ENCODE measurements at regions not wholly inside any gene's neighbourhood (a gene's known extent, or its start where the extent isn't known, plus 50 kb on each side); places are given as distances from the start of the nearest gene placed in this dataset.

DNA sequence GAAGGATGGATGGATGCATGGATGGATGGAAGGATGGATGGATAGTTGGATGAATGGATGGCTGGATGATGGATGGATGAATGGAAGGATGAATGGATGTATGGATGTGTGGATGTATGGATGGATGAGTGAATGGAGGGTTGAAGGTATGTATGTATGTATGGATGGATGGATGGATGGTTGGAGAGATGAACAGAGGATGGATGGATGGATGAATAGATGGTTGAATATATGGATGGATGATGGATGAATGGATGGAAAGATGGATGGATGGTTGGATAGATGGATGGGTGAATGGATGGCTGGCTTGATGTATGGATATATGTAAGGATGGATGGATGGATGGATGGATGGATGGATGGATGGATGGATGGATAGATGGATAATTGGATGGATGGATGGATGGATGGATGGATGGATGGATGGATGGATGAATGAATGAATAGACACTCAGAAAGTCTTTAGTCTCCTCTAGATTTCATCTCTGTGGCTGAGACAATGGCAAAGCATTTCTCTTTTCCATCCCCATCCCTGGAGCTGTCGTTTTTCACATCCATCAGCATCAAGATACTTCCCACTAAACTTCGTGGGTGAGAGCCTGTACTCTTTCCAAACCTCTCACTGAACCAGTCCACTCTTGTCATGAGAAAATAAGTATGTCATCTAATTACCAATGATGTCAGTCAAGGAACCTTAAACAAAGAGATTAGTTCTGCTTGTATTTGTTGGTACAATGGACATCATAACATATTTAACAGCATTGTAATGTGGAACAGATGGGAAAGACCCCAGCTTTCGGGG, 74.8 kb upstream of the CLMN start:
- Mint-ChIP-seq H3K27me3 (ENCODE audit: insufficient read depth, low read depth, poor library complexity) (no peaks in the 10 kb centered on the region), H3K36me3 (ENCODE audit: low read depth) (no peaks in the 10 kb centered on the region), H3K27ac (no peak overlapping the region), H3K4me3 (no peak overlapping the region), H3K9me3 (no peaks in the 10 kb centered on the region; the same call in 2 of the 3 replicates), H3K4me1 (no peaks in the 10 kb centered on the region)
- Histone ChIP-seq H3F3A (replicated peaks; ENCODE audit: low read depth) (no peaks in the 10 kb centered on the region), H2AFZ (no peak overlapping the region), H3K79me2 (replicated peaks; ENCODE audit: insufficient read depth) (no peaks in the 10 kb centered on the region), H4K20me1 (replicated peaks; ENCODE audit: insufficient read depth) (no peaks in the 10 kb centered on the region), H3K36me3 (ENCODE audit: insufficient read depth) (no peaks in the 10 kb centered on the region), H3K4me1 (ENCODE audit: insufficient read depth) (no peaks in the 10 kb centered on the region), H3K27ac (ENCODE audit: low read depth) (no peak overlapping the region), H3K27me3 (ENCODE audit: insufficient read depth) (no peaks in the 10 kb centered on the region), H3K4me2 (no peak overlapping the region), H3K4me3 (no peak overlapping the region), H3K9me2 (ENCODE audit: insufficient read depth) (no peaks in the 10 kb centered on the region)
- no peak for DNase-seq (ENCODE audit: low spot score)
- ATAC-seq, result no peak
- TF ChIP-seq, protein P1, sequence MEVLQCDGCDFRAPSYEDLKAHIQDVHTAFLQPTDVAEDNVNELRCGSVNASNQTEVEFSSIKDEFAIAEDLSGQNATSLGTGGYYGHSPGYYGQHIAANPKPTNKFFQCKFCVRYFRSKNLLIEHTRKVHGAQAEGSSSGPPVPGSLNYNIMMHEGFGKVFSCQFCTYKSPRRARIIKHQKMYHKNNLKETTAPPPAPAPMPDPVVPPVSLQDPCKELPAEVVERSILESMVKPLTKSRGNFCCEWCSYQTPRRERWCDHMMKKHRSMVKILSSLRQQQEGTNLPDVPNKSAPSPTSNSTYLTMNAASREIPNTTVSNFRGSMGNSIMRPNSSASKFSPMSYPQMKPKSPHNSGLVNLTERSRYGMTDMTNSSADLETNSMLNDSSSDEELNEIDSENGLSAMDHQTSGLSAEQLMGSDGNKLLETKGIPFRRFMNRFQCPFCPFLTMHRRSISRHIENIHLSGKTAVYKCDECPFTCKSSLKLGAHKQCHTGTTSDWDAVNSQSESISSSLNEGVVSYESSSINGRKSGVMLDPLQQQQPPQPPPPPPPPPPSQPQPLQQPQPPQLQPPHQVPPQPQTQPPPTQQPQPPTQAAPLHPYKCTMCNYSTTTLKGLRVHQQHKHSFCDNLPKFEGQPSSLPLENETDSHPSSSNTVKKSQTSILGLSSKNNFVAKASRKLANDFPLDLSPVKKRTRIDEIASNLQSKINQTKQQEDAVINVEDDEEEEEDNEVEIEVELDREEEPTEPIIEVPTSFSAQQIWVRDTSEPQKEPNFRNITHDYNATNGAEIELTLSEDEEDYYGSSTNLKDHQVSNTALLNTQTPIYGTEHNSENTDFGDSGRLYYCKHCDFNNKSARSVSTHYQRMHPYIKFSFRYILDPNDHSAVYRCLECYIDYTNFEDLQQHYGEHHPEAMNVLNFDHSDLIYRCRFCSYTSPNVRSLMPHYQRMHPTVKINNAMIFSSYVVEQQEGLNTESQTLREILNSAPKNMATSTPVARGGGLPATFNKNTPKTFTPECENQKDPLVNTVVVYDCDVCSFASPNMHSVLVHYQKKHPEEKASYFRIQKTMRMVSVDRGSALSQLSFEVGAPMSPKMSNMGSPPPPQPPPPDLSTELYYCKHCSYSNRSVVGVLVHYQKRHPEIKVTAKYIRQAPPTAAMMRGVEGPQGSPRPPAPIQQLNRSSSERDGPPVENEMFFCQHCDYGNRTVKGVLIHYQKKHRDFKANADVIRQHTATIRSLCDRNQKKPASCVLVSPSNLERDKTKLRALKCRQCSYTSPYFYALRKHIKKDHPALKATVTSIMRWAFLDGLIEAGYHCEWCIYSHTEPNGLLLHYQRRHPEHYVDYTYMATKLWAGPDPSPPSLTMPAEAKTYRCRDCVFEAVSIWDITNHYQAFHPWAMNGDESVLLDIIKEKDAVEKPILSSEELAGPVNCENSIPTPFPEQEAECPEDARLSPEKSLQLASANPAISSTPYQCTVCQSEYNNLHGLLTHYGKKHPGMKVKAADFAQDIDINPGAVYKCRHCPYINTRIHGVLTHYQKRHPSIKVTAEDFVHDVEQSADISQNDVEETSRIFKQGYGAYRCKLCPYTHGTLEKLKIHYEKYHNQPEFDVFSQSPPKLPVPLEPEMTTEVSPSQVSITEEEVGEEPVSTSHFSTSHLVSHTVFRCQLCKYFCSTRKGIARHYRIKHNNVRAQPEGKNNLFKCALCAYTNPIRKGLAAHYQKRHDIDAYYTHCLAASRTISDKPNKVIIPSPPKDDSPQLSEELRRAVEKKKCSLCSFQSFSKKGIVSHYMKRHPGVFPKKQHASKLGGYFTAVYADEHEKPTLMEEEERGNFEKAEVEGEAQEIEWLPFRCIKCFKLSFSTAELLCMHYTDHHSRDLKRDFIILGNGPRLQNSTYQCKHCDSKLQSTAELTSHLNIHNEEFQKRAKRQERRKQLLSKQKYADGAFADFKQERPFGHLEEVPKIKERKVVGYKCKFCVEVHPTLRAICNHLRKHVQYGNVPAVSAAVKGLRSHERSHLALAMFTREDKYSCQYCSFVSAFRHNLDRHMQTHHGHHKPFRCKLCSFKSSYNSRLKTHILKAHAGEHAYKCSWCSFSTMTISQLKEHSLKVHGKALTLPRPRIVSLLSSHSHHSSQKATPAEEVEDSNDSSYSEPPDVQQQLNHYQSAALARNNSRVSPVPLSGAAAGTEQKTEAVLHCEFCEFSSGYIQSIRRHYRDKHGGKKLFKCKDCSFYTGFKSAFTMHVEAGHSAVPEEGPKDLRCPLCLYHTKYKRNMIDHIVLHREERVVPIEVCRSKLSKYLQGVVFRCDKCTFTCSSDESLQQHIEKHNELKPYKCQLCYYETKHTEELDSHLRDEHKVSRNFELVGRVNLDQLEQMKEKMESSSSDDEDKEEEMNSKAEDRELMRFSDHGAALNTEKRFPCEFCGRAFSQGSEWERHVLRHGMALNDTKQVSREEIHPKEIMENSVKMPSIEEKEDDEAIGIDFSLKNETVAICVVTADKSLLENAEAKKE (CRISPR knock-in tag; IDR thresholded peaks at IDR 0.05), result no peak
- TF ChIP-seq EZH2phosphoT487 (IDR thresholded peaks at IDR 0.05; ENCODE audit: unreplicated experiment) (no peak), EZH2 (IDR thresholded peaks at IDR 0.05; ENCODE audit: low read depth, unreplicated experiment) (no peak), CREB1 (CRISPR knock-in tag; IDR thresholded peaks at IDR 0.05; ENCODE audit: low read depth) (no peak), STAT1 (IDR thresholded peaks at IDR 0.05; ENCODE audit: unreplicated experiment) (no peak), JUNB (IDR thresholded peaks at IDR 0.05; ENCODE audit: unreplicated experiment) (no peak), ZNF331 (CRISPR knock-in tag; IDR thresholded peaks at IDR 0.05; ENCODE audit: low read depth) (no peak), POLR2AphosphoS5 (IDR thresholded peaks at IDR 0.05; ENCODE audit: low read depth) (no peak)
- TF ChIP-seq, protein P2, sequence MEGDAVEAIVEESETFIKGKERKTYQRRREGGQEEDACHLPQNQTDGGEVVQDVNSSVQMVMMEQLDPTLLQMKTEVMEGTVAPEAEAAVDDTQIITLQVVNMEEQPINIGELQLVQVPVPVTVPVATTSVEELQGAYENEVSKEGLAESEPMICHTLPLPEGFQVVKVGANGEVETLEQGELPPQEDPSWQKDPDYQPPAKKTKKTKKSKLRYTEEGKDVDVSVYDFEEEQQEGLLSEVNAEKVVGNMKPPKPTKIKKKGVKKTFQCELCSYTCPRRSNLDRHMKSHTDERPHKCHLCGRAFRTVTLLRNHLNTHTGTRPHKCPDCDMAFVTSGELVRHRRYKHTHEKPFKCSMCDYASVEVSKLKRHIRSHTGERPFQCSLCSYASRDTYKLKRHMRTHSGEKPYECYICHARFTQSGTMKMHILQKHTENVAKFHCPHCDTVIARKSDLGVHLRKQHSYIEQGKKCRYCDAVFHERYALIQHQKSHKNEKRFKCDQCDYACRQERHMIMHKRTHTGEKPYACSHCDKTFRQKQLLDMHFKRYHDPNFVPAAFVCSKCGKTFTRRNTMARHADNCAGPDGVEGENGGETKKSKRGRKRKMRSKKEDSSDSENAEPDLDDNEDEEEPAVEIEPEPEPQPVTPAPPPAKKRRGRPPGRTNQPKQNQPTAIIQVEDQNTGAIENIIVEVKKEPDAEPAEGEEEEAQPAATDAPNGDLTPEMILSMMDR (conservative IDR thresholded peaks at IDR 0.05; ENCODE audit: low read depth in 2 of 2), result no peak
- TF ChIP-seq, protein P3, sequence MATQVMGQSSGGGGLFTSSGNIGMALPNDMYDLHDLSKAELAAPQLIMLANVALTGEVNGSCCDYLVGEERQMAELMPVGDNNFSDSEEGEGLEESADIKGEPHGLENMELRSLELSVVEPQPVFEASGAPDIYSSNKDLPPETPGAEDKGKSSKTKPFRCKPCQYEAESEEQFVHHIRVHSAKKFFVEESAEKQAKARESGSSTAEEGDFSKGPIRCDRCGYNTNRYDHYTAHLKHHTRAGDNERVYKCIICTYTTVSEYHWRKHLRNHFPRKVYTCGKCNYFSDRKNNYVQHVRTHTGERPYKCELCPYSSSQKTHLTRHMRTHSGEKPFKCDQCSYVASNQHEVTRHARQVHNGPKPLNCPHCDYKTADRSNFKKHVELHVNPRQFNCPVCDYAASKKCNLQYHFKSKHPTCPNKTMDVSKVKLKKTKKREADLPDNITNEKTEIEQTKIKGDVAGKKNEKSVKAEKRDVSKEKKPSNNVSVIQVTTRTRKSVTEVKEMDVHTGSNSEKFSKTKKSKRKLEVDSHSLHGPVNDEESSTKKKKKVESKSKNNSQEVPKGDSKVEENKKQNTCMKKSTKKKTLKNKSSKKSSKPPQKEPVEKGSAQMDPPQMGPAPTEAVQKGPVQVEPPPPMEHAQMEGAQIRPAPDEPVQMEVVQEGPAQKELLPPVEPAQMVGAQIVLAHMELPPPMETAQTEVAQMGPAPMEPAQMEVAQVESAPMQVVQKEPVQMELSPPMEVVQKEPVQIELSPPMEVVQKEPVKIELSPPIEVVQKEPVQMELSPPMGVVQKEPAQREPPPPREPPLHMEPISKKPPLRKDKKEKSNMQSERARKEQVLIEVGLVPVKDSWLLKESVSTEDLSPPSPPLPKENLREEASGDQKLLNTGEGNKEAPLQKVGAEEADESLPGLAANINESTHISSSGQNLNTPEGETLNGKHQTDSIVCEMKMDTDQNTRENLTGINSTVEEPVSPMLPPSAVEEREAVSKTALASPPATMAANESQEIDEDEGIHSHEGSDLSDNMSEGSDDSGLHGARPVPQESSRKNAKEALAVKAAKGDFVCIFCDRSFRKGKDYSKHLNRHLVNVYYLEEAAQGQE (IDR thresholded peaks at IDR 0.05; ENCODE audit: unreplicated experiment), result no peak
